Upper lobe of left lung (tissue), 6 donors: ENCODE measurements at regions not wholly inside any gene's neighbourhood (a gene's known extent, or its start where the extent isn't known, plus 50 kb on each side); places are given as distances from the start of the nearest gene placed in this dataset.

ENCODE experiments used
- ATAC-seq, 2 donors: fragments of 200-7000 bp; cut with Tn5 transposase; one replicate each; pipeline ENCODE4 v1.9.1; 2022; ENCODE audit warnings: mild to moderate bottlenecking in 2 of 2, moderate library complexity in 2 of 2; ENCODE audit not compliant: low FRiP score in 2 of 2
- DNase-seq, 2 donors: peaks; one replicate each; pipeline ENCODE4 v3.0.0-alpha.2; 2019 to 2020
- H3K27ac ChIP-seq, 4 donors: fragments of 200-600 bp; sonication (generic); one replicate each; pipeline ENCODE4 v1.5.1; 2016 to 2019
- H3K27me3 ChIP-seq, 4 donors: fragments of 200-600 bp; sonication (generic); one replicate each; pipeline ENCODE4 v1.5.1; 2017 to 2019
- H3K36me3 ChIP-seq, 4 donors: fragments of 200-600 bp; sonication (generic); one replicate each; pipeline ENCODE4 v1.5.1; 2016 to 2019
- H3K4me1 ChIP-seq, 4 donors: fragments of 200-600 bp; sonication (generic); one replicate each; pipeline ENCODE4 v1.5.1; 2018 to 2019
- H3K4me3 ChIP-seq, 4 donors: fragments of 200-600 bp; sonication (generic); one replicate each; pipeline ENCODE4 v1.5.1; 2017 to 2019; ENCODE audit warnings: mild to moderate bottlenecking in 2 of 4, moderate library complexity in 1 of 4
- H3K9me3 ChIP-seq, 4 donors: fragments of 200-600 bp; sonication (generic); one replicate each; pipeline ENCODE4 v1.5.1; 2018 to 2019
- CTCF ChIP-seq, 6 experiments: fragments of 450-650 bp in 4 of 6; fragments of 200-600 bp in 2 of 6; sonication (generic) in 2 of 6; IDR thresholded peaks; one replicate each; pipeline ENCODE4 v1.5.1; 2016 to 2019; ENCODE audit warnings: antibody characterized with exemption in 6 of 6
- EP300 ChIP-seq, 4 donors: sonication (generic); formaldehyde crosslinking; IDR thresholded peaks; one replicate each; pipeline ENCODE4 v1.5.1; 2017; ENCODE audit warnings: antibody characterized with exemption in 4 of 4, control low read depth in 2 of 4
- POLR2A ChIP-seq, 4 donors: fragments of 450-650 bp; IDR thresholded peaks; one replicate each; pipeline ENCODE4 v1.5.1; 2016 to 2017; ENCODE audit warnings: antibody characterized with exemption in 4 of 4, mild to moderate bottlenecking in 2 of 4
- POLR2AphosphoS5 ChIP-seq, 2 donors: sonication (generic); formaldehyde crosslinking; IDR thresholded peaks; one replicate each; pipeline ENCODE4 v1.5.1; 2017; ENCODE audit warnings: antibody characterized with exemption in 2 of 2
- WGBS, 2 donors: methylation state at CpG; one replicate each; pipeline ENCODE4 v1.1.5; 2017 to 2018; 5-methylcytosine and 5-hydroxymethylcytosine counted together
- donor health status: DM: no; HTN: no; CAD: no; lungs with moderate emphysema.
- donor health status: DM: no; HTN: yes; CAD: no; lungs with severe emphysema.

- no peak for DNase-seq
- no peak for ATAC-seq
- no peaks in the 10 kb centered on the region for H3K4me1 ChIP-seq
- WGBS, 2 donors: 61 to 70% methylated on average over 4 of the region's 4 CpGs
- no peaks in the 10 kb centered on the region for H3K9me3 ChIP-seq
- H3K36me3 ChIP-seq: no peaks in the 10 kb centered on the region
- H3K4me3 ChIP-seq: no peak overlapping the region
- no peak overlapping the region for H3K27ac ChIP-seq
- no peaks in the 10 kb centered on the region for H3K27me3 ChIP-seq
- TF ChIP-seq POLR2A (IDR thresholded peaks at IDR 0.05) (no peak), POLR2AphosphoS5 (IDR thresholded peaks at IDR 0.05) (no peak), CTCF (IDR thresholded peaks at IDR 0.05) (no peak), EP300 (IDR thresholded peaks at IDR 0.05) (no peak)
Measured at GRCh38 chr4:112898357-112899141, 150.9 kb upstream of the ANK2 start.

DNA sequence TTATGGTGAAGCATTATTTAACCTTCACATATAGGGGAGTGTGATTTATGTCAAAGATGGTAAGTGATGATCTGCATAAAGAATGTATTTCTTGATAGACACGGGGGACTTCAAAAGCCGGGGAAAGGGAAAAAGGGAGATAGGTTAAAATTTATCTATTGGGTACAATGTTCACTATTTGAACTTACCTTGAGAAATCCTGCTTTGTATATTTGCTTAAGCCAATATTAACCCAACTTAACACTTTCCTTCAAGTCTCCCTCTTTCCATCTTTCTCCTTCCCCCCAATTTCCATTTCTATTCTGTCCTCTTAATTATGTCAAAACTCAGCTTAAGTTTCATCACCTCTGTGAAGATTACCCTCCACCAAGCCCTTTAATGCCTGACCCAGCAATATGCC is 149.0 kb upstream of the ANK2 start:
- ATAC-seq (no peak), DNase-seq (no peak)
- Histone ChIP-seq H3K4me1 (no peaks in the 10 kb centered on the region), H3K9me3 (no peaks in the 10 kb centered on the region), H3K27ac (no peak overlapping the region), H3K36me3 (no peaks in the 10 kb centered on the region), H3K4me3 (no peak overlapping the region), H3K27me3 (no peaks in the 10 kb centered on the region)
- WGBS, 2 donors: 62 to 73% methylated on average over 2 of the region's 2 CpGs
- TF ChIP-seq POLR2A (IDR thresholded peaks at IDR 0.05) (no peak), EP300 (IDR thresholded peaks at IDR 0.05) (no peak)

GRCh38 chr4:112901962-112902411 is 147.5 kb upstream of the ANK2 start:
- ATAC-seq: no peak
- 78 to 92% methylated on average over 1 of the region's 1 CpG for WGBS, 2 donors
- no peak for DNase-seq
- Histone ChIP-seq H3K4me1 (no peaks in the 10 kb centered on the region), H3K27me3 (no peaks in the 10 kb centered on the region), H3K9me3 (no peaks in the 10 kb centered on the region), H3K27ac (no peak overlapping the region), H3K4me3 (no peak overlapping the region), H3K36me3 (no peaks in the 10 kb centered on the region)
- no peak for TF ChIP-seq POLR2A (IDR thresholded peaks at IDR 0.05)
- TF ChIP-seq POLR2AphosphoS5 (IDR thresholded peaks at IDR 0.05): no peak
- TF ChIP-seq CTCF (IDR thresholded peaks at IDR 0.05): no peak
- no peak for TF ChIP-seq EP300 (IDR thresholded peaks at IDR 0.05)

GRCh38 chr4:112905728-112906127 is 143.7 kb upstream of the ANK2 start:
- H3K9me3 ChIP-seq: no peaks in the 10 kb centered on the region
- no peak overlapping the region for H3K27ac ChIP-seq
- H3K4me1 ChIP-seq: no peaks in the 10 kb centered on the region
- ATAC-seq (no peak), DNase-seq (no peak)
- no peaks in the 10 kb centered on the region for H3K27me3 ChIP-seq
- TF ChIP-seq POLR2A (IDR thresholded peaks at IDR 0.05): no peak
- TF ChIP-seq POLR2AphosphoS5 (IDR thresholded peaks at IDR 0.05): no peak
- no peak for TF ChIP-seq CTCF (IDR thresholded peaks at IDR 0.05)
- TF ChIP-seq EP300 (IDR thresholded peaks at IDR 0.05): no peak
- WGBS, 2 donors: 86 to 88% methylated on average over 4 of the region's 4 CpGs
- H3K4me3 ChIP-seq: no peak overlapping the region
- no peaks in the 10 kb centered on the region for H3K36me3 ChIP-seq

DNA sequence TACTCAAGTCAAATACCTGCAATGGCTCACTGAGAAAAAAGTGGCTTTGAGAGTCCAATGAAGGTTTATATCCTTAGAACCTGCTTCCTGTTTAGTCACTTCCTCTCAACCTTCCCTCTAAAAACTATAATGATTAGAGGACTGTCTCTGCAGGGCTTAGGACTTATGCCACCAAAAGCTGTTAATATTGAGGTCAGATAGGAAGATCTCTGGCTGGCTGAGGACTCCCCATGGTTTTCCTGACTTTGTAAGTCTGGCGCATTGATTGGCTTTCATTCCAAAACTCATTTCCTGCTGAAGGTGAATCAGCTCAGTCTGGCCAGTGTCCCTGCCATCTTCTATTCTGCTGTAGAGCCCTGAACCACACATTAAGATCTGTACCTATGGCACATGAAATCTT is 140.9 kb upstream of the ANK2 start:
- Histone ChIP-seq H3K27ac (no peak overlapping the region), H3K4me3 (no peak overlapping the region), H3K4me1 (no peaks in the 10 kb centered on the region), H3K9me3 (no peaks in the 10 kb centered on the region), H3K36me3 (no peaks in the 10 kb centered on the region), H3K27me3 (no peaks in the 10 kb centered on the region)
- ATAC-seq (no peak), DNase-seq (no peak)
- WGBS, 2 donors: 71 to 77% methylated on average over 1 of the region's 1 CpG
- TF ChIP-seq POLR2A (IDR thresholded peaks at IDR 0.05) (no peak), EP300 (IDR thresholded peaks at IDR 0.05) (no peak), POLR2AphosphoS5 (IDR thresholded peaks at IDR 0.05) (no peak), CTCF (IDR thresholded peaks at IDR 0.05) (no peak)
